ENCODE measurements at regions not wholly inside any gene's neighbourhood (a gene's known extent, or its start where the extent isn't known, plus 50 kb on each side); places are given as distances from the start of the nearest gene placed in this dataset.
"Not testable (repeated sequence)": the region's sequence is repeated elsewhere in the genome, so short reads cannot be mapped to it uniquely, and the experiment has no call there.

- no peak for DNase-seq (ENCODE audit: low read depth)
- H3K4me3 ChIP-seq (ENCODE audit: low read depth, low read length): no peak overlapping the region
- no peak for TF ChIP-seq CTCF (conservative IDR thresholded peaks at IDR 0.05; ENCODE audit: low read depth, low read length)
These were observed 602.2 kb downstream of the DSC3 start for GRCh38 chr18:30440351-30440750.

GRCh38 chr18:30439174-30439573 is 603.4 kb downstream of the DSC3 start:
- DNase-seq (ENCODE audit: low read depth): no peak
- H3K4me3 ChIP-seq (ENCODE audit: low read depth, low read length): no peak overlapping the region
- no peak for TF ChIP-seq CTCF (conservative IDR thresholded peaks at IDR 0.05; ENCODE audit: low read depth, low read length)

GRCh38 chr18:30432349-30432748 is 610.2 kb downstream of the DSC3 start:
- H3K4me3 ChIP-seq (ENCODE audit: low read depth, low read length): no peak overlapping the region
- TF ChIP-seq CTCF (conservative IDR thresholded peaks at IDR 0.05; ENCODE audit: low read depth, low read length): no peak
- DNase-seq (ENCODE audit: low read depth): no peak

- not testable (repeated sequence) for DNase-seq (ENCODE audit: low read depth); H3K4me3 ChIP-seq (ENCODE audit: low read depth, low read length)
These were observed 623.1 kb downstream of the DSC3 start for GRCh38 chr18:30419399-30419798.

- no peak for DNase-seq (ENCODE audit: low read depth)
- H3K4me3 ChIP-seq (ENCODE audit: low read depth, low read length): no peak overlapping the region
- no peak for TF ChIP-seq CTCF (conservative IDR thresholded peaks at IDR 0.05; ENCODE audit: low read depth, low read length)
These were observed 626.6 kb downstream of the DSC3 start for GRCh38 chr18:30415903-30416302.

GRCh38 chr18:30409120-30409519 is 633.4 kb downstream of the DSC3 start:
- DNase-seq (ENCODE audit: low read depth): no peak
- no peak overlapping the region for H3K4me3 ChIP-seq (ENCODE audit: low read depth, low read length)
- no peak for TF ChIP-seq CTCF (conservative IDR thresholded peaks at IDR 0.05; ENCODE audit: low read depth, low read length)

GRCh38 chr18:30406728-30407127 is 635.8 kb downstream of the DSC3 start:
- no peak for TF ChIP-seq CTCF (conservative IDR thresholded peaks at IDR 0.05; ENCODE audit: low read depth, low read length)
- DNase-seq (ENCODE audit: low read depth): no peak
- no peak overlapping the region for H3K4me3 ChIP-seq (ENCODE audit: low read depth, low read length)

- H3K4me3 ChIP-seq (ENCODE audit: low read depth, low read length): no peak overlapping the region
- no peak for DNase-seq (ENCODE audit: low read depth)
- TF ChIP-seq CTCF (conservative IDR thresholded peaks at IDR 0.05; ENCODE audit: low read depth, low read length): no peak
These were observed 637.5 kb downstream of the DSC3 start for GRCh38 chr18:30405038-30405437.
